HepG2 (cell line): ENCODE measurements at regions not wholly inside any gene's neighbourhood (a gene's known extent, or its start where the extent isn't known, plus 50 kb on each side); places are given as distances from the start of the nearest gene placed in this dataset.
"Not testable (repeated sequence)": the region's sequence is repeated elsewhere in the genome, so short reads cannot be mapped to it uniquely, and the experiment has no call there.

Experiments
- ATAC-seq: fragments of 200-7000 bp; cut with Tn5 transposase; 3 replicates; pipeline ENCODE4 v1.9.1; 2020; ENCODE audit warnings: mild to moderate bottlenecking, moderate library complexity
- BruUV-seq: library from RNA; stranded (reverse); fragments of 400-500 nt; replicated peaks from 2 replicates; lab custom pipeline; 2021; lab: Mats Ljungman, UMichigan
- CTCF ChIA-PET: fragments of 300-600 bp; formaldehyde crosslinking; extraction: SDS; loops from one replicate; lab custom pipeline; 2021; ENCODE audit warnings: low total read pairs, inconsistent platforms, low intra/inter-chr PET ratio; lab: Yijun Ruan, JAX
- POLR2A ChIA-PET: fragments of 350-600 bp; sonication (Branson Sonifier 250); formaldehyde crosslinking; loops from one replicate; lab custom pipeline; 2020; ENCODE audit warnings: antibody characterized with exemption, inconsistent platforms; lab: Yijun Ruan, JAX
- DNase-seq: peaks from one replicate; pipeline ENCODE4 v3.0.0-alpha.2; 2015; ENCODE audit warnings: low spot score
- FAIRE-seq: peaks from 3 replicates; lab custom pipeline; 2011; peaks lifted over from hg19 to GRCh38; lab: Jason Lieb, UNC
- H2AFZ ChIP-seq: one replicate; pipeline ENCODE4 v1.6.1; 2011; ENCODE audit warnings: low read length, inconsistent platforms
- H3K27ac ChIP-seq: fragments of 300-600 bp; 3 replicates; pipeline ENCODE4 v1.8.0; 2011; ENCODE audit warnings: mixed run types, mild to moderate bottlenecking, mixed read lengths, low read length, inconsistent platforms; ENCODE audit not compliant: insufficient read depth; ENCODE audit errors: extremely low read length
- H3K27me3 ChIP-seq, 2 experiments: fragments of 200-600 bp in 1 of 2; 2 replicates in 1 of 2; 3 replicates in 1 of 2; pipeline versions ENCODE4 v1.6.0 to v1.8.0; 2011; ENCODE audit warnings: low read length in 2 of 2, mild to moderate bottlenecking in 2 of 2, moderate library complexity in 2 of 2, inconsistent platforms in 1 of 2; ENCODE audit not compliant: insufficient read depth in 2 of 2, control insufficient read depth in 1 of 2
- H3K36me3 ChIP-seq, 2 experiments: fragments of 200-600 bp in 1 of 2; replicated peaks in 1 of 2; 2 replicates in 1 of 2; 3 replicates in 1 of 2; pipeline versions ENCODE4 v1.5.1 to v1.8.0; 2011; ENCODE audit warnings: low read length in 2 of 2, inconsistent platforms in 1 of 2; ENCODE audit not compliant: insufficient read depth in 2 of 2, control insufficient read depth in 1 of 2
- H3K4me1 ChIP-seq: 2 replicates; pipeline ENCODE4 v1.5.1; 2012; ENCODE audit warnings: low read length, inconsistent platforms; ENCODE audit not compliant: insufficient read depth
- H3K4me2 ChIP-seq: 2 replicates; pipeline ENCODE4 v1.6.0; 2011; ENCODE audit warnings: low read depth, low read length, inconsistent platforms
- H3K4me3 ChIP-seq, 3 experiments: fragments of 200-600 bp in 1 of 3; sonication (generic), shearing (Covaris generic) in 1 of 3; replicated peaks in 1 of 3; 2 replicates each; pipeline ENCODE4 v1.5.1; 2011 to 2016; ENCODE audit warnings: low read length in 3 of 3, inconsistent platforms in 2 of 3, low read depth in 2 of 3, mild to moderate bottlenecking in 2 of 3, control low read depth in 1 of 3, mixed read lengths in 1 of 3; ENCODE audit not compliant: insufficient read depth in 1 of 3
- H3K79me2 ChIP-seq: one replicate; pipeline ENCODE4 v1.6.1; 2011; ENCODE audit warnings: low read length, inconsistent platforms; ENCODE audit not compliant: insufficient read depth
- H3K9ac ChIP-seq: 2 replicates; pipeline ENCODE4 v1.6.0; 2011; ENCODE audit warnings: mild to moderate bottlenecking, low read depth, low read length, inconsistent platforms; ENCODE audit not compliant: insufficient read depth
- H3K9me3 ChIP-seq: 2 replicates; pipeline ENCODE4 v1.5.1; 2012; ENCODE audit warnings: mild to moderate bottlenecking, low read length
- H4K20me1 ChIP-seq: 2 replicates; pipeline ENCODE4 v1.6.0; 2011; ENCODE audit warnings: inconsistent platforms, mild to moderate bottlenecking, low read length, moderate library complexity; ENCODE audit not compliant: insufficient read depth
- WGBS: methylation state at CpG from one replicate; pipeline ENCODE4 v1.1.6; 2017; ENCODE audit warnings: low lambda C conversion rate; 5-methylcytosine and 5-hydroxymethylcytosine counted together
- in situ Hi-C: cut with HindIII; loops from 2 replicates; pipeline ENCODE4 v1.10.0; 2017; ENCODE audit warnings: low pct_unique_long_range_greater_than_20kb; ENCODE audit not compliant: extremely low pct_ligation_motif_present
- intact Hi-C: fragments of 100-400 bp; cut with micrococcal nuclease; formaldehyde crosslinking; loops from one replicate; pipeline ENCODE4 v1.10.0; 2022; ENCODE audit not compliant: unreplicated experiment

DNA sequence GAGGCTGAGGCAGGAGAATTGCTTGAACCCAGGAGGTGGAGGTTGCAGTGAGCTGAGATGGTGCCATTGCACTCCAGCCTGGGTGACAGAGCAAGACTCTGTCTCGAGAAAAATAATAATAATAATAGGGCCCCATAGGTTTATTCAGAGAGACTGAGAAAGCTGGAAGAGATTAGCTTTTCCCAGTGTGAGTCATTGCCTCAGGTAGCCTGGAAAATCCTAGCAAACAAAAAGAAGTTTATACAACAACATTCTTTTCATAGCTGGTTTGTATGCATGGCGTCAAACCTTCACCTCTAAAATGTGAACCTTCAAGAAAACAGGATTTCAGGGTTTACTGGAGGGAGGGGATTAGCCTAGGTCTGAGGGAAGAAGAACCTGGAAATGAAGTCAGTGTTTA lies 2768.8 kb upstream of the TPTE start:
- in situ Hi-C loops, H3K9ac ChIP-seq, intact Hi-C loops, CTCF ChIA-PET, ATAC-seq, H3K36me3 ChIP-seq, FAIRE-seq, BruUV-seq, H3K4me2 ChIP-seq, H4K20me1 ChIP-seq, H3K27me3 ChIP-seq, H3K27ac ChIP-seq, H3K4me1 ChIP-seq, POLR2A ChIA-PET, H3K4me3 ChIP-seq, H3K9me3 ChIP-seq, DNase-seq, H2AFZ ChIP-seq, H3K79me2 ChIP-seq: not testable (repeated sequence)
- WGBS = no CpG with 5 or more reads among the region's 2 CpGs

DNA sequence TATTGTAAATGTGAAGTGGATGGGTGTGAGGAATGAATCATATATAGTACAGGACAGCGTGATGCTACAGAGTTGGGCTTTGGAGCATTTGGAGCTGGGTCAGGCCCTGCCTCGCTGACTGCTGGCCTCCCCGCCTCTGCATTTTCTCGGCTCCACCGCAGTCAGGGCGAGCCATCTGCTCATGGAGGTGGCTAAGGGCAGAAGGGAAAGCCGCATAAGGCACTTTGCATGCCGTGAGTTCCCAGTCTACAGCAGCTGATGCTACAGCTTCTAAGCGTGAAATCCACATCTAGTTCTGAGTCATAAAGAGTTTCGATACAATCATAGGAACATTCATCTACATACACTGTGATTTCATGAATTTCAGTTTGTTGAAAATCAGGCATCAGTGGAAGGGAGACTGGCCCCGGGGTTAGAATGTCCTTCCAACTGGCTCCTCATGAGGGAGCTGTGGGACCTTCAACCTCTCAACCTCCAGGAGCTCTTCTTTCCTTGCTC lies 2768.0 kb upstream of the TPTE start:
- peak; percentile 62; the same call in 2 of the 3 replicates for ATAC-seq
- CTCF ChIA-PET, H3K27me3 ChIP-seq, FAIRE-seq, H3K4me3 ChIP-seq, BruUV-seq, DNase-seq, H3K9me3 ChIP-seq, H3K79me2 ChIP-seq, intact Hi-C loops, H3K27ac ChIP-seq, H3K4me2 ChIP-seq, H3K9ac ChIP-seq, H4K20me1 ChIP-seq, H3K36me3 ChIP-seq, in situ Hi-C loops, POLR2A ChIA-PET, H2AFZ ChIP-seq, H3K4me1 ChIP-seq: not testable (repeated sequence)
- 97% methylated on average over 6 of the region's 11 CpGs for WGBS

DNA sequence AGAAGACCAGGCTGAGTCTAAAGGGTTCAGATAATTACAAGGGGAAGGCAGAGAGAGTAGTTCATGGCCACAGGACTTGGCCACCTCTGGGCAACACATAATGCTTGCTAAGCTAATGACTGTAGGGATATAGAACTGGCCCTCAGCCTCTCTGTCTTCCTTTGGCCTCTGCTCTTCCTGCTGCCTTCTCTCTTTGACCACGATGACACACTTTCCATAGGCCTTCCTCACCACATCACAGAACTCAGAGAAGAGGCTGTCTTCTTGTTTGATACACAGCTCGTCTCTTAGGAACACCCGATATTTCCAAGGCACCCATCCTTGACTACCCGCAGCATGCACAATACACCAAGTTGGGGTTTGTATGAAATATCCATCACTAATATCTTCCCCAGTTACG lies 2751.4 kb upstream of the TPTE start:
- H2AFZ ChIP-seq, POLR2A ChIA-PET, H3K4me1 ChIP-seq, BruUV-seq, DNase-seq, H4K20me1 ChIP-seq, H3K27me3 ChIP-seq, H3K4me3 ChIP-seq, H3K9me3 ChIP-seq, intact Hi-C loops, H3K9ac ChIP-seq, CTCF ChIA-PET, H3K27ac ChIP-seq, FAIRE-seq, ATAC-seq, H3K4me2 ChIP-seq, H3K36me3 ChIP-seq, H3K79me2 ChIP-seq, in situ Hi-C loops: not testable (repeated sequence)
- WGBS = no CpG with 5 or more reads among the region's 5 CpGs

DNA sequence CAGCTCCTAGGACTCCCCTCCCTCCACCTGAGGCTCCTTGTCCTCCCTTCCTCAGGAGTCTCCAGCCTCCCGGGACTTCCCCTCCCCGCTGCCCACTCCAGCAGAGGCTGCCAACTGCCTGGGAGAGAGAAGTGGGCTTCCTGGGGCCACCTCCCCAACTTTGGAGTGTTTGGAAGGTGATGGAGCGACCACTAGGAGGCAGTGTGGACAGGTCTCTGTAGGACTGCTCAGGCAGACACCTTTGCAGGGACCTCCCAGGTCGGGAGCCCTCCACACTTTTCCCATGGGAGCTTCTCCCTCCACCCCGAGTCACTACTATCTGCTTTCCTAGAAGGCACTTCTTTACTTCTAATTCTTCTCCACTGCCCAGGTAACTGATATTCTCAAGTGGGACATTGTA lies 2747.2 kb upstream of the TPTE start:
- POLR2A ChIA-PET, H3K27ac ChIP-seq, intact Hi-C loops, DNase-seq, H3K27me3 ChIP-seq, FAIRE-seq, H3K4me3 ChIP-seq, H3K9me3 ChIP-seq, H3K79me2 ChIP-seq, BruUV-seq, H3K4me2 ChIP-seq, CTCF ChIA-PET, H3K9ac ChIP-seq, H2AFZ ChIP-seq, H4K20me1 ChIP-seq, H3K4me1 ChIP-seq, H3K36me3 ChIP-seq, in situ Hi-C loops: not testable (repeated sequence)
- WGBS = no CpG with 5 or more reads among the region's 5 CpGs
- peak; percentile 67 for ATAC-seq
